ENCODE measurements at regions not wholly inside any gene's neighbourhood (a gene's known extent, or its start where the extent isn't known, plus 50 kb on each side); places are given as distances from the start of the nearest gene placed in this dataset.
"Not testable (repeated sequence)": the region's sequence is repeated elsewhere in the genome, so short reads cannot be mapped to it uniquely, and the experiment has no call there.

DNA sequence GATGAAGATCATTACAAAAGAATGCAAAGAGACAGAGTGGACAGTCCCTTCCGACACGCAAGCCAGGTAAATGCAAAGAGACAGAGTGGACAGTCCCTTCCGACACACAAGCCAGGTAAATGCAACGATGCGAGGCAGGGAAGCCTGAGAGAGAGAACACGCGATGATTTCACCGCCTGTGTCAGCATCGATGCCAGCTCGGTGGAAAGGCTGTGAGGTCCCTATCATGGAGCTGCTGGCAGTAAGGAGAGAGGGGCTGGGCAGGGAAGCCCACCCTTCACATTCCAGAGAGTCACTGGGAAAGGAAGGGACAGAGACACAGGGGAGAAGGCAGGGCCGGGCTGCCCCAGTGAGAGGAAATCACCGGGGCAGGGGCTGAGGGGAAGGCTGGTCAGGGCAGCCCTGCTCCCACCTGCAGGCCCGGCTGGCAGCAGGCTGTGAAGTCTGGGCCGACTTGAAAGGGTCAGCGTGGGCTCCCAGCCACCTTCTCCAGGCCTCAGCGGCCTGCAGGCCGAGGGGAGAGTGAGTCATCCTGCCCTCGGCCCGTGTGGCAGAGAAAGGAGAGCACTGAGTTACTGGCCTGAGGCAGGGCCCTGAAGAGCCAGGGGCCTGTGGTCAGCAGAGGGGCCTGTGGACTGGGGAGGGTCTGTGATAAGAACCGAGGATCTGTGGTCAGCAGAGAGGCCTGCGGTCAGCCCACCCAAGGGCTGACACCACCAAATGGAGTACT lies 80.4 kb downstream of the DACT2 start:
- POLR2A ChIA-PET, result no interaction called here
- no peak for DNase-seq (ENCODE audit: extremely low spot score)
- CTCF ChIA-PET, result no interaction called here
- no peak for TF ChIP-seq TARDBP (IDR thresholded peaks at IDR 0.05)
- TF ChIP-seq SUZ12 (IDR thresholded peaks at IDR 0.05), result no peak
- TF ChIP-seq ZNF384 (IDR thresholded peaks at IDR 0.05), result no peak
- no peak for TF ChIP-seq NFRKB (IDR thresholded peaks at IDR 0.05)

DNA sequence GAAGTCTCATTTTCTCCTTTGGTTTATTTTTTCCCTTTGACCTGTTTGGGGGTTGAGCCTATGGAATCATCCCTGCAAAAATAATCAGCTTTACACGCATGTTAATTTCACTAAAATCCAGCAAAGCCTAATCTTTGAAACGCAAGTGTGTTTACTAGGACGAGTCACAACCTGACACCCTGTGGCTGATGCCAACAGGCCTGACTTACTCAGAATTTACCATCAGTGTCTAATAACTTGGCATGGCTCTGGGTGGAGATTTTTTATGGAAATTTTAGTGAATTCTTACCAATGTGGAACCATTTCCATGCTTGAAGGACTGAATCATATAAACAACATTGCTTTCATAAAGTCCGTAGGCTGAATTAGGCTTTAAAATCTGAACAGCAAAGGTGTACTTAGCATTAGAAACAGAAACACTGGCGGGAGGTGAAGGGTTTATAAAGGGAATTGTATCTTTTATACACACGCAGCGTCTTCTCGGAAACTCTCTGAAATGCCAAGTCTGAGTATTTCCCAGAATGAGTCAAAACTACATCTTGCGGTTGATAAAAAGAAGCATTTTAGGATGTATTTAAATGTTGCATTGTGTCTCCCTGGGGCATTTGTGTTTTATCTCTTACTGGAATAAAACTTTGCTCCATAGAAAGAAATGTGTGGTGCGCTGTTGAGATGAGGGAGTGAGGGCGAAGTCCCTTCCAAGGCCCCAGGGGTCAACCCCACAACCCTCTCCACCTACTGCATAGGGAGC lies 81.2 kb downstream of the DACT2 start:
- CTCF ChIA-PET, result no interaction called here
- no peak for DNase-seq (ENCODE audit: extremely low spot score)

DNA sequence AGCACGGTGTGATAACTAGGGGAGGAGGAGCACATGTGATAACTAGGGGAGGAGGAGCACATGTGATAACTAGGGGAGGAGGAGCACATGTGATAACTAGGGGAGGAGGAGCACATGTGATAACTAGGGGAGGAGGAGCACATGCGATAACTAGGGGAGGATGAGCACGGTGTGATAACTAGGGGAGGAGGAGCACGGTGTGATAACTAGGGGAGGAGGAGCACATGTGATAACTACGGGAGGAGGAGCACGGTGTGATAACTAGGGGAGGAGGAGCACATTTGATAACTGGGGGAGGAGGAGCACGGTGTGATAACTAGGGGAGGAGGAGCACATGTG lies 85.7 kb downstream of the DACT2 start:
- DNase-seq (ENCODE audit: extremely low spot score); POLR2A ChIA-PET: not testable (repeated sequence)
- TF ChIP-seq, protein P1, sequence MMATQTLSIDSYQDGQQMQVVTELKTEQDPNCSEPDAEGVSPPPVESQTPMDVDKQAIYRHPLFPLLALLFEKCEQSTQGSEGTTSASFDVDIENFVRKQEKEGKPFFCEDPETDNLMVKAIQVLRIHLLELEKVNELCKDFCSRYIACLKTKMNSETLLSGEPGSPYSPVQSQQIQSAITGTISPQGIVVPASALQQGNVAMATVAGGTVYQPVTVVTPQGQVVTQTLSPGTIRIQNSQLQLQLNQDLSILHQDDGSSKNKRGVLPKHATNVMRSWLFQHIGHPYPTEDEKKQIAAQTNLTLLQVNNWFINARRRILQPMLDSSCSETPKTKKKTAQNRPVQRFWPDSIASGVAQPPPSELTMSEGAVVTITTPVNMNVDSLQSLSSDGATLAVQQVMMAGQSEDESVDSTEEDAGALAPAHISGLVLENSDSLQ (IDR thresholded peaks at IDR 0.05), result peak; percentile 8; the same call in 1 of the 2 replicates
- CTCF ChIA-PET, result interaction anchor here (1.2 kb wide), 1 partner anchor 11 kb away, joined by 3 read pairs; no protein-coding TSS in a partner anchor

More for the DNA sequence above, 81.2 kb downstream of the DACT2 start:
- POLR2A ChIA-PET, result no interaction called here
- no peak for TF ChIP-seq NFRKB (IDR thresholded peaks at IDR 0.05)
- TF ChIP-seq, protein P1 (IDR thresholded peaks at IDR 0.05), result no peak
- TF ChIP-seq HDGF (IDR thresholded peaks at IDR 0.05; ENCODE audit: borderline replicate concordance), result no peak
- no peak for TF ChIP-seq FOXM1 (IDR thresholded peaks at IDR 0.05; ENCODE audit: borderline replicate concordance)
- TF ChIP-seq BHLHE40 (IDR thresholded peaks at IDR 0.05; ENCODE audit: borderline replicate concordance), result no peak
- no peak for TF ChIP-seq SUZ12 (IDR thresholded peaks at IDR 0.05)
- no peak for TF ChIP-seq SP1 (IDR thresholded peaks at IDR 0.05)
- no peak for TF ChIP-seq L3MBTL2 (conservative IDR thresholded peaks at IDR 0.05)

DNA sequence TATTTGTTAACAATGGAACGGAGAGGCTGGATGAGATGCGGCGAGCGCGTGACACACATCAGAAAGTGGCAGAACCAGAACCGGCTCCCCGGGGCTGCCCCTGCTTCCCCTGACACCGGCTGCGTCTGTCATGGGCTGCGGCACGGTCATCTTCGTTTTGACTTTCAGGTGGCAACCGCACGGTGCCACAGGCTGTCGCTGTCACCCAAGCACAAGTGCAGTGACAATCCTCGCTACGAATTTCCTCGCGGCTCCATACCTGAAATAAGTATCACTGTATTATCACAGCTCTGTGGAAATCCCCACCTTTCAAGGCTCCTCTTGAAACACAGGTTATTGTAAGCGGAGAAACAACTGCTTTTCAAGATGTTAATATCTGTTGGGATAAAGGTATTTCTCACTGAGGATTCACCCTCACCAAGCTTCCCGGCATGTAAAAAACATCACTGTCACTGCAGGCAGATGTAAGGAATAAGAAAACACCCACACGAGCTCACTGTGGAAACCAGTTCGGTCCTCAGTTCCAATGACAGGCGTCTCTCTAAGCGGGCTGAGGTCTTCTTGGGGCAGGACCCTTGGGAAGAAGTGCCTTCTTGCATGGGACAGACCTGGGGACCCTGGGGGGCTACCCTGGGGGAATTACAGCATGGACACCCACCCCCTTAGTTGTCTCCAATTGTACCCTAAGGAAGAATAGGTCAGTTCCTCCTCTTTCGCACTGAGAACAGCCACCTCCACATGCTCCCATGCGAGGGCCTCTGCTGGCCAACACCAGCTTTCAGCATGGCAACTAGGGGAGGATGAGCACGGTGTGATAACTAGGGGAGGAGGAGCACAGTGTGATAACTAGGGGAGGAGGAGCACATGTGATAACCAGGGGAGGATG lies 86.3 kb downstream of the DACT2 start:
- TF ChIP-seq ARNT (IDR thresholded peaks at IDR 0.05), result no peak
- POLR2A ChIA-PET, result no interaction called here
- peak; percentile 43 for DNase-seq (ENCODE audit: extremely low spot score)
- CTCF ChIA-PET, result interaction anchor here (0.6 to 1.2 kb wide), 3 partner anchors 10 to 95 kb away, joined by 3 read pairs; no protein-coding TSS in a partner anchor

DNA sequence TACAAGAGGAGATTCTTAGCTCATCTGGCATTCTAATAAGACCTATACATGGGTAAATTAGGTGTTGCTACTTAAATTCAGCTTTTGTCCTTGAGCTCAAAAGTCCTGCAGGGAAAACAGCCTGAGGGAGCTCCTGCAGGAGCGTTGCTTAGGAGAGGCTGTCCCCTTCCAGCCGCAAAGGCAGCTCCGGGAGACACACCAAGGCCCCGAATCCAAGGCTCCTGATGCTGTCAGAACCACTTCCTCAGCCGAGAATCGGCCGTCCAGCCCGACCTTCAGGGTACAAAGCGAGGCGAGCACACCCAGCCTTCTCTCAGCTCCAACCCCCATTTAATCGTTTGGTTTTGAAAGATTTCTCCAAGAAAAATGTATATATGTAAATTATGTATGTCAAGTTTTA lies 87.0 kb downstream of the DACT2 start:
- TF ChIP-seq L3MBTL2 (conservative IDR thresholded peaks at IDR 0.05), result no peak
- TF ChIP-seq LEF1 (IDR thresholded peaks at IDR 0.05; ENCODE audit: borderline replicate concordance), result no peak
- no peak for TF ChIP-seq FOXA1 (IDR thresholded peaks at IDR 0.05)
- no peak for TF ChIP-seq TARDBP (IDR thresholded peaks at IDR 0.05)
- TF ChIP-seq CTBP1 (IDR thresholded peaks at IDR 0.05; ENCODE audit: borderline replicate concordance), result no peak
- TF ChIP-seq SP1 (IDR thresholded peaks at IDR 0.05), result no peak
- TF ChIP-seq FOXM1 (IDR thresholded peaks at IDR 0.05; ENCODE audit: borderline replicate concordance), result no peak
- no peak for DNase-seq (ENCODE audit: extremely low spot score)
- CTCF ChIA-PET, result interaction anchor here (0.6 to 1.2 kb wide), 3 partner anchors 9 to 95 kb away, joined by 3 read pairs; no protein-coding TSS in a partner anchor
- POLR2A ChIA-PET, result interaction anchor here (0.6 kb wide), 2 partner anchors 70 to 397 kb away, joined by 3 read pairs; no protein-coding TSS in a partner anchor

DNA sequence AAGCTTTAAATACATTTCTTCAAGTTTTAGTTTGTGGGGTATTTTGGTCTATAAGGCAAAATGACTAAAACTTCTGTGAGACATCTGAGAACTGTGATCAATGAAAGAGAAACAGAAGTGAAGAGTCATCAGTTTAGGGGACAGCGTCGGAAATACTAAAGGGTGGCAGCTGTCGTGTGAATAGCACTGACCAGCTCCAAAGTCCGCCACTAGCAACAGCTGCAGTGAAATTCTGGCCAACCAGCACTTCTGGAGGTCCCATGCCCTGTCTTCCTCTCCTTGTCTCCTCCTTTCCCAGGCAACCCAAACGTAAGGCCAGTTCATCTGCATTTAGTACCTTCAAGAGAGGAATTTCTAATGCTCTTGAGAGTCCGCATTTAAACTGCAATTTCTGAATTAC lies 87.5 kb downstream of the DACT2 start:
- CTCF ChIA-PET, result no interaction called here
- TF ChIP-seq ZNF384 (IDR thresholded peaks at IDR 0.05) (no peak), L3MBTL2 (conservative IDR thresholded peaks at IDR 0.05) (no peak), HDGF (IDR thresholded peaks at IDR 0.05; ENCODE audit: borderline replicate concordance) (no peak), ARNT (IDR thresholded peaks at IDR 0.05) (no peak), CTBP1 (IDR thresholded peaks at IDR 0.05; ENCODE audit: borderline replicate concordance) (no peak), FOXK2 (IDR thresholded peaks at IDR 0.05) (no peak), TARDBP (IDR thresholded peaks at IDR 0.05) (no peak), NFRKB (IDR thresholded peaks at IDR 0.05) (no peak)
- TF ChIP-seq, protein P1 (IDR thresholded peaks at IDR 0.05), result no peak
- POLR2A ChIA-PET, result interaction anchor here (0.6 kb wide), 2 partner anchors 69 to 397 kb away, joined by 3 read pairs; no protein-coding TSS in a partner anchor
- no peak for DNase-seq (ENCODE audit: extremely low spot score)
